Bone marrow (tissue), 2 donors: ENCODE measurements at regions not wholly inside any gene's neighbourhood (a gene's known extent, or its start where the extent isn't known, plus 50 kb on each side); places are given as distances from the start of the nearest gene placed in this dataset.

Source experiments
- DNase-seq, 2 donors: peaks; one replicate each; lab custom pipeline; 2025; lab: John Stamatoyannopoulos, UW

DNA sequence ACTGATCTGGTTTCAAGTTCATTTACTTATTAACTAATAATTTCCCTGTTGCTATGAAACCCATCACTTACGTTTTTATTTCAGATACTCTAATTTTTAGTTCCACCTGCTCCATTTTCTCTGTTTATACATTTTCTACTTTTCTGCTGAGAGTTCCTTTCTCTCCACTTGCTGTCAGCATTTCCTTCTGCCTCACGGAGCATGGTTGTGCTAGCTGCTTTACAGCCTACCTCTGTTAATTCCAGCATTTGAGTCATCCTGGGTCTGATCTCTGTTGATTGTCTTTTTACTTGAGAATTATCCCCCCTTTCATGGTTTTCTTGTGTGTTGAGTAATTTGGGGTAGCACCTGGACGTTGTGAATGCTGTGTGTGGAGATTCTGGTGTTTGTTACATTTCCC, 373.2 kb upstream of the C1orf174 start:
- no peak for DNase-seq

DNA sequence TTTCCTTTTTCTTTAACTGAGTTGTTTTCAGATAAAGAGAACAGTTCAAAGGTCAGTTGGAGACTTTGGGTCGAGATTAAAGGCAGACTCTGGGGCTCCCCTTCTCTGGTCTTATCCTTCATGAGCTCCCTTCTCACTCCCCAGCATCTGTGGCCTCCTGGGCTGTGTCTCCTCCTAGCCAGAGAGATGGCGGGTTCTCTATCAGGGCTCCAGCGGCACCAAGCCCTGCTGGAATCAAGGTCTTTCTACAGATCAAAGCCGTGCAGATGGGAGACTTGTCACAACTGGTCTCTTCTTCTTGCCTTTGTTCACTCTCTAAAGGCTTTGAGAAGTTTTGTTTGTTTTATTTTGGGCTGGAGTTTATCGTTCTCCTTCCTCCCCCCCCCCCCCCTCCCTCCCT, 373.7 kb upstream of the C1orf174 start:
- no peak for DNase-seq

DNA sequence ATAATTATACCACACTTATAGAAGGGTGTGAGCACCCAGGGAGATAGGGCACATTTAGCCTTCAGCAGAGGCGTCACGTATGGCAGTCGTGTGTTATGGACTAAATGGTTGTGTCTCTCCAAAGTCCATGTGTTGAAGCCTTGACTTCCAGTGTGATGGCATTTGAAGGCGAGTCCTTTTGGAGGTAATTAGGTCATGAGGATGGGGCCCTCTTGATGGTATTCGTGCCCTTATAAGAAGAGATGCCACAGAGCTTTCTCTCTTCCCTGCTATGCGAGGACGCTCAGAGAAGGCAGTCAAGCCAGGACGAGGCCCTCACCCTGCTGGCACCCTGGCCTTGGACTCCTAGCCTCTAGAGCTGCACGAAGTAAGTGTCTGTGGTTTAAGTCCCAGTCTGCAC, 375.0 kb upstream of the C1orf174 start:
- DNase-seq = no peak

GRCh38 chr1:4276238-4276637, 376.2 kb upstream of the C1orf174 start:
- no peak for DNase-seq

DNA sequence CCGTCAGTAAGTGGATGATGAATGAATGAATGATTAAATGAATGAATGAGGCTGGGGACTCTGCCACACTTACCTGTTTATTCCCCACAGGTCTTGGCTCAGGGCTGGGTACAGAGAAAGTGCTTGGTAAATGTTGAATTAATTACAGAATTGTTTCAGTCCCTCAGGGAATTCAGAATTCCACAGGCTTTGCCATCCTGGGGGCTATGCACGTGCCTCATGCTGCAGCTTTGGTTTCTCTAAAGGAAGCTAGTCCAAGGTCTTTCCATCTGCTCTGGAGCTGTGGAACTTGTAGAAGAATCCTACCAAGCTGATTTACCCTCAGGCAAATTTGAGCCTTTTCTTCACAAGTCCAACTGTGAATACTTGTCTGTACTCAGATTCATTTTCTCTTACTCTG, 376.8 kb upstream of the AJAP1 start:
- no peak for DNase-seq

DNA sequence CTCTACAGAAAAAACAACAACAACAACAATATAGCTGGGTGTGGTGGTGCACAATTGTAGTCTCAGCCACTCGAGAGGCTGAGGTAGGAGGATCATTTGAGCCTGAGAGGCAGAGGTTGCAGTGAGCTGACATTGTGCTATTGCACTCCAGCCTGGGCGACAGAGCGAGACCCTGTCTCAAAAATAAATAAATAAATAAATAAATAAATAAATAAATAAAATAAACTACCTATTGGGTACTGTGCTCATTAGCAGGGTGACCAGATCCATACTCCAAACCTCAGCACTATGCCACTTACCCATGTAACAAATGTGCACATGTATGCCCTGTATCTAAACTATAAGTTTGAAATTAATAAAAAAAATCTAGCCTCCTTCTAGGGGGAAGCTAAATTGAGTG, 369.4 kb upstream of the AJAP1 start:
- no peak for DNase-seq

DNA sequence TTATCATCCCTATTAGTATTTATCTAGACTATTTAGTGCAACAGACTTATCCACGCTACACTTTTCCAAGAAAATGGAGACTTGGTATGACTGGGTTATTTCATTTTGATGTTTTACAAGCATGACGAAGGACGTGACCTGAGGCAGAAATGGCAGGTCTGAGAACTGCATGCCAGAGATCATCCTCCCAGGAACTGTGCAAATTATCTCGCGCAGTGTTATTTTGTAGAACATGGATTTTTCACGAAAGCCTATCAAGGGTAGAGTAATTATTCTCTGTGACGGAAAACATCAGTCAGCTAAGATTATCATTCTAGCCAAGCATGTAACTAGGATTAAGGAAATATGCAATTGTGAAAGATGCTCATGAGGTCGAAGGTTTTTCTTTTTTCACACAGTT, 361.5 kb upstream of the AJAP1 start:
- DNase-seq = no peak

- DNase-seq = no peak
Measured at GRCh38 chr1:4298361-4299083, 355.9 kb upstream of the AJAP1 start.

- no peak for DNase-seq
Measured at GRCh38 chr1:4301007-4301406, 353.4 kb upstream of the AJAP1 start.

DNA sequence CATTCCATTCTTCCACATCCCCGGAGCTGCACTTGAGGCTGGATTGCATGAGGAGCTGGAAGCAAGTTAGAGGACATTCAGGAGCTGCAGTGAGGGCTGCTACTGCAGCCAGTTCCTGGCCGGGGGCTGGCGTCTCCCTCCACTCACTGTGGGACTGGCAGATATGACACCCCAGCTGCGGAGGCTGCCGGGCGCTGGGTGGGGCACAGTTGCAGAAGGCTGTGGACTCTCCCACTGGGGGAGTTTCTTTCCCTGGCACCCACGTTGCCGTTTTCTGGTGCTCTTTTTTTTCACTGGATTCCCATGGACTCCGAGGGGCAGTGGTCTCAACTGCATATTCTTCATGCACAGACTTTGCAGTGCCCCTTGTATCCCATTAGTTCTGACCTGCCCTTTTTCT, 351.1 kb upstream of the AJAP1 start:
- DNase-seq = no peak

DNA sequence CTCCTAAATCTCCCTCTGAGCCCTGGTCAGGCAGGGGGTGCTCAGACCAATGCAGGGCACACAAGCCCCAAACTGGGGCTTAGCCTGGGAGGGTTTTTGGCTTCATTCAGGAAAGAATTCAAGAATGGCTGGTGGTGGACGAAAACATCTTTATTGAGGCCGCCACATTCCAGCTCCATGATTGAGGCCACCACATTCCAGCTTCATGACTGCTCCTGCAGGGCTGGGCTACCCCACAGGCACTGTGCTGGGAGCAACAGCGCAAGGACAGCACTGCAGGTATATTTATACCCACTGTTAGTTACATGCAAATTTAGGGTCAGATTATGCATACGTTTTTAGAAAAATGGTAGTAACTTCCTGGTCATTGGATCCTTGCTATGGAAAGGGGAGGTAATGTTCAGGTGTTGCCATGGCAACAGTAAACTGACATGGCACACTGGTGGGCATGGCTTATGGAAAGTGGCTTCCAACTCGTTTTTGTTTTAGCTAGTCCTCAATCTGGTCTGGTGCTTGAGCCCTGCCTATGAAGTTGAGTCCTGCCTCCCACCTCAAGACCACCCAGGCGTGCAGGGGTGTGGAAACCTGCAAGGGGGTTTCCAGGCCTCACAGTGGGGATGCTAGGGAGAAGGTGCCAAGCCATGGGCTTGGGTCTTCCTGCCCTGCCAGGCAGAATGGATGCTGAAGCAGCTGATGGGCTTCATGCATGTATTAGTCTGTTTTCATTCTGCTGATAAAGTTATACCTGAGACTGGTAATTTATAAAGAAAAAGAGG, 348.7 kb upstream of the AJAP1 start:
- DNase-seq = no peak

DNA sequence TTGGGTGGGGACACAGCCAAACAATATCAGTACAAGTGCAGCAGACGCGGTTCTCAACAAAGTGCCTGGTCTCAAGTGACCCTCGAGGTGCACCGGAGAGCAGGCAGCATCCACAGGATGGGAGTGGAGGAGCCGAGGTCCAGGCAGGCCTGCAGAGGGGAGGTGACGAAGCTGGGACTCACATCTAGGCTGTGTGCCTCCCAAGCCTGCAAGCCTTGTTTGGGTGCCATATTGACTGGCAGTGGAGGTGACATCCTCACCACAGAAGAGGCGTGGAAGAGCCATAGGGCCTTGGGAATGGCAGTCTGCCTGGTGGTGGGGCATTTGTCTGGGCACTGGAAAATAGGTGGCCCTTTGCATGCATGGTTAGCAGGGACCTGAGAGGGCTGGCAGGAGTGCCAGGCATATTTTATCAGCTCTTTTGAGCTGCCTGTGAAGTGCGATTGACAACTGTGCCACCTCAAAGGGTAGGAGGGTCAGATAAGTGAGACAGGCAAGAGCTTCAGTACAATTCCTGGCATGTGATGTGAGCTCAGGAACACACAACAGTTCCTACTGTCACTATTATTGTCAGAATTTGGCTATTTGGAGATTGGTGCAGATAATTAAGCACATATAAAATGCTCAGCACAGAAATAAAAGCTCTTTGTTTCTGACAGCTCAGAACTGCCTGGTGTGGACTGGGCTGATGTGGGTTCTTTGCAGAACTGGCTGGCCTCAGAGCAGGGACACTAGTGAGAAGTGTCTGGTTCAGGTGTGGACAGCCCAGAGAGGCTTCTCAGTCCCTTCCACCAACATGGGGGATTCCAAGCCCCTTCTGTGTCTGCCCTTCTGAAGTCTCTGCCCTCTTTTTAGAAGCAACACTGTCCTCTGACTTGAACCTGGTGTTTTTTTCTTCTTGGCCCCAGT, 347.6 kb upstream of the AJAP1 start:
- DNase-seq = no peak

DNA sequence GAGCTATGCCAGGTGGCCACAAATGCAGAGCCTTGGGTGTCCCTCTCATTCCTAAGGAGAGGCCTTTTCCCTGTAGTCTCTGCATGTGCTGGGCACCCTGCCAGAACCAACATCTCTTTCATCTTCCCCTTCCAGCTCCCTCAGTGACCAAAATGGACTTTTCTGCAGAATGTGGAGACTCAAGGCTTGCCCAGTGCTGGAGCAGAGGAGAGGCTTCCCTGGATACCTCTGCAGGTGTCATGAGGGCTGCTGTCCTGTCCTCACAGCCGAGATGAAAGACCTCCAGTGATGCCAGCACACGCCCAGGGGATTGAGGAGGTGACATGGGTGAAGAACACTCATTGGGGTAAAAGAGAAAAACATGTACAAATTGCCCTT, 347.0 kb upstream of the AJAP1 start:
- DNase-seq = no peak

GRCh38 chr1:4307911-4308545, 346.4 kb upstream of the AJAP1 start:
- DNase-seq = no peak

DNA sequence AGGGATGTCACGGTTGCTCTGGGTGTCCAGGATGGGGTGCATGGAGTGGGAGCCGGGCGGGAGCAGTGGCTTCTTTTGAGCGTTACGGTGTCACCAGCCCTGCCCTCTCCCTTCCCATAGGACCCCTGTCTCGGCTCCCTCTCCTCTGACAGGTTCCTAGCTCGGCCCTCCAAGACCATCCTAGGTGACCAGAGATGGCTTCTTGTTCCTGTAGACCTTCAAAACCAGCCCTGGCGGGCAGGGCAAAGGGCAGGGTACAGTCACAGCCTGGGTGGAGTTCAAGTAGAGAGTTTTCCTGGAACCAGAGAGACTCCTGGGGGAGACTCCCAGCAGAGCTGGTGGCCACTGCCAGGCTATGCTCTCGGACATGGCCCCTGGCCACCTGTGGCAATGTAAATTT, 345.6 kb upstream of the AJAP1 start:
- DNase-seq = no peak

DNA sequence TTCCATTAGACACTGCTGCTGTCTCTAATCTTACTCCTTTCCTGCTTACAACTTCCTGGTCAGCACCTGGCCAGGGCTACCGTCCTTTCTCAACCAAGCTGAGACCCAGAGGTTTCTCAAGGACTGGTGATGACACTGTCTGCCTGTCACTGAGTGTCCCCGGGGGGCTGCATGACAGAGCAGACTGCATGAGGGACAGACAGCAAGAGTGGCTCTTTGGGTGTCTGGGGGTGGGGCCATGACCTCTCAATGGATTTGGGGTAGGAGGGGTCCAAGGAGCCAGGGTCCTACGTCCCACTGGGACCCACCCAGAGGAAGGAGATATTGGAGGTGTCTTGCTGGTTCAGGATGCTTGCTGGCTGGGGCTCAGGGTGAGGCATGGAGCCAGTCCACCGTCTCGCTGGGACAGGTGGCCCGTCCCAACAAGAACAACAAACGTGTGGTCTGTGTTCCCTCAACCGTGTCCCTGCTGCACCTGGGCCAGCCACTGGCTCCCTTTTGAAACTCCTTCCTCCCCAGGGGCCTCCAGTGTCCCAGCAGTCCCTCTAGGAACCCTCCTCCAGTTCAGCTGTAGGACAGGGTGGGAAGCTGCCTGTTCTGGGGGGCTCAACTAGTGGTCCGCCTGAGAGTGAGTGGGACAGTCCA, 344.6 kb upstream of the AJAP1 start:
- DNase-seq = no peak

- no peak for DNase-seq
Measured at GRCh38 chr1:4310396-4310923, 343.9 kb upstream of the AJAP1 start.

DNA sequence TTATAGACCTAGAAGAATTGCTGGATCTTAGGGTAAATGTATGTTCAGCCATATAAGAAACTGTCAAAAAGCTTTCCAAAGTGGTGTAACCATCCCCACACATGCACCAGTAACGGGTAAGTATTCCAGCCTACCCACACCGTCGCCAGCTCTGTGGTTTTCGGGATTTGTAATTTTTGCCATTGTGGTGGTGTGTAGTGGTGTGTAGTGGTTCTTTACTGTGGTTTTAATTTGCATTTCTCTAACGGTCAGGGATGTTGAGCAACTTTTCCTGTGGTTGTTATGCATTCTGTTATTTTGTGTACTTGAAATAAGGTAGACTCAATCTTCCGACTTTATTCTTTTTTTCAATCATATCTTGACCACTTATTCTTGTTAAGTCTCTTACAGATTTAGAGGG, 342.4 kb upstream of the AJAP1 start:
- no peak for DNase-seq

DNA sequence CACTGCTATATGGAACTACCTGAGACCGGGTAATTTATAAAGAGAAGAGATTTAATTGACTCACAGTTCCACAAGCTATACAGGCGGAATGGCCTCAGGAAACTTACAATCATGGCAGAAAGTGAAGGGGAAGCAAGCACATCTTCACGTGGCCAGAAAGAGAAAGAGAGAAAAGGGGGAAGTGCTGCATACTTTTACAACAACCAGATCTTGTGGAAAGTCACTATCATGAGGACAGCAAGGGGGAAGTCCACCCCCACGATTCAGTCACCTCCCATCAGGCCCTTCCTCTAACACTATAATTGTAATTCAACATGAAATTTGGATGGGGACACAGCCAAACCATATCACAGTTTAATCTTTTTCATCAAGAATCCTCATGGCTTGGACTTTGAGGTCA, 339.2 kb upstream of the AJAP1 start:
- no peak for DNase-seq

DNA sequence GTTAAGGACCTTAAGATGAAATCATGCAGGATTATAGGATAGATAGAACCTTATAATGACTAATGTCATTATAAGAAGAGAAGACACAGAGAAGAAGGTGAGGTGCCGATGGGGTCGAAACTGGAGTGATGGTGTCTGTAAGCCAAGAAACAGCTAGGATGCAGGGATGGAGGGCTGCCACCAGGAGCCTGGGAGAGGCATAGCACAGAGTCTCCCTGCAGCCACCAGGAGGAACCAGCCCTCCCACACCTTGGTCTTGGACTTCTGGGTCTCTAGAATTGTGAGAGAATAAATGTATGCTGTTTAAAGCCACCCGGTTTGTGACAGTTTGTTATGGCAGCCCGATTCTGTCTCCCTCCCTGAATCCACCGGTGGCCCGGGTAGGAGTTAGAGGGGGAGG, 337.2 kb upstream of the AJAP1 start:
- no peak for DNase-seq

- DNase-seq = no peak
Measured at GRCh38 chr1:4318720-4319119, 335.7 kb upstream of the AJAP1 start.

GRCh38 chr1:4319496-4319895, 334.9 kb upstream of the AJAP1 start:
- DNase-seq = no peak
